ENCODE measurements at regions not wholly inside any gene's neighbourhood (a gene's known extent, or its start where the extent isn't known, plus 50 kb on each side); places are given as distances from the start of the nearest gene placed in this dataset.

DNA sequence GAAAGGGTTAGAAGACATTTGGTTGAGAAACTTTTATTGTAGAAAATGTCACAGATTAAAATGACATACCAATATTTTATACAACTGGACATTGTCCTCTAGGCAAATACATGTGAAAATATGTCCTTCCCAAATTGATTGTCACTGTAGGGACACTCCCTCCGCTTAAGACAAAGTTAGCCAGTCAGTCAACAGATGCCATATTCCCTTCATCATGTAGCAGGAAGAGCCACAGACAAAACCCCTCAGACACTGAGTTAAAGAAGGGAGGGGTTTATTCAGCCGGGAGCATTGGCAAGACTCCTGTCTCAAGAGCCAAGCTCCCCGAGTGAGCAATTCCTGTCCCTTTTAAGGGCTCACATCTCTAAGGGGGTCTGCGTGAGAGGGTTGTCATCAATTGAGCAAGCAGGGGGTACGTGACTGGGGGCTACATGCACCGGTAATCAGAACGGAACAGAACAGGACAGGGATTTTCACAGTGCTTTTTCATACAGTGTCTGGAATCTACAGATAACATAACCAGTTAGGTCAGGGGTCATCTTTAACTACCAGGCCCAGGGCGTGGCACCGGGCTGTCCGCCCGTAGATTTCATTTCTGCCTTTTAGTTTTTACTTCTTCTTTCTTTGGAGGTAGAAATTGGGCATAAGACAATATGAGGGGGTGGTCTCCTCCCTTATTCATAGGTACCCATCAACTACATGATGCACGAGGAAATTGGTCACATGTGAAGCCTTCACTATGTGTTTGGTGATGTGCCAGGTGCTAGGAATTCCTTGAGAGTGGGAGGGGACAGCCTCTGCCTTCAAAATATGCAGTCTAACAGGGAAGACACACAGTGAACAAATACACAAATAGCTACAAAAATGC is 155.7 kb upstream of the CDYL start:
- no peak for DNase-seq (ENCODE audit: low read depth in 2 of 2, low spot score in 1 of 2)

GRCh38 chr6:4616311-4616710 is 159.9 kb upstream of the CDYL start:
- DNase-seq (ENCODE audit: low read depth in 2 of 2, low spot score in 1 of 2), result no peak

- no peak for DNase-seq (ENCODE audit: low read depth in 2 of 2, low spot score in 1 of 2)
Measured at GRCh38 chr6:4615891-4616290, 160.3 kb upstream of the CDYL start.

DNA sequence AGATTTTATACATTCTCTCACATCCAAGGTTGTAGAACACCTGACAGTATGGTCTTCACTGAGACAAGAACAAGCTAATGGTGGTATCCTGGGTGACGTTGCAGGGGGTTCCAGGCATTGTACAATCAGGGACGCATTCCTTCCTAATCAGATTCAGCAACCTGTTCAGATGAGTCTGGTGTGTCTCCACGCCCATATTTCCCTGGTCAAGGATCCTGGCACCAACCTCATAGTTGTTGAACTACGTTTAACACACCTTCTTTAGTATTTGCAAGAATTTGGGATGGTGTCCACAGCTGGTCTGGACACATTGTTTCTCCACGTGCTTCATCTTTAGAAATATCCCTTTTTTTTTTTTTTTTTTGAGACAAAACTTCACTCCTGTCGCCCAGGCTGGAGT is 161.0 kb upstream of the CDYL start:
- DNase-seq (ENCODE audit: low read depth in 2 of 2, low spot score in 1 of 2), result no peak

DNA sequence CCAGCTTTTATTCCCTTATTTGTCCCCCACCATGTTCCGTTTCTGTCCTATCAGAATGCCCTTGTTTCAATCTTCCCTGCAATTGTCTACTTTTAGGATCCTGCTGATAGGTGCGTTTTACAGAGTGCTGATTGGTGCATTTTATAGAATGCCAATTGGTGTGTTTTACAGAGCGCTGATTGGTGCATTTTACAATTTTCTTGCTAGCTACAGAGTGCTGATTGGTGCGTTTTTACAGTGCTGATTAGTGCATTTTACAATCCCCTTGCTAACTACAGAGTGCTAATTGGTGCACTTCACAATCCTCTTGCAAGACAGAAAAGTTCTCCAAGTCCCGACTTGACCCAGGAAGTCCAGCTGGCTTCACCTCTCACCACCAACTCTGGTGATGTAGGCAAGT is 161.6 kb upstream of the CDYL start:
- DNase-seq (ENCODE audit: low read depth in 2 of 2, low spot score in 1 of 2), result no peak

DNA sequence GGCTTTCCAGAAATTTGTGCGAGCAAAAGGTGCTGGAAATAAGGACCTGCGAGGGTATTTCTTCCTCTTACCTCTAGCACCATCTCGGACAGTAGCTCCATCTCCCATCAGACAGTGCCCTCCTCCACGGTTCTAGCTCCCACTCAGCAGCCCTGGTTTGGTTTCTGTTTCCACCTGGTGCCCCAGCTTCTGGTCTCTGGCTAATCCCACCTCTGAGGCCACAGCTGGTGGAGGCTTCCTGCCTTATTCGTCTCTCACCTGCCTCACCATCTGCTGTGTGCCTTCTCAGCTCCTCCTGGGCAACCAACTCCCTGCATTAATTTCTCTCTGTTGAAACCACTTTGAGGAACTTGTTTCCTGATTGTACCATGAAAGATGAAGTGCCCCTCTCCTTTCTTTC is 162.4 kb upstream of the CDYL start:
- DNase-seq (ENCODE audit: low read depth in 2 of 2, low spot score in 1 of 2), result no peak

- no peak for DNase-seq (ENCODE audit: low read depth in 2 of 2, low spot score in 1 of 2)
Measured at GRCh38 chr6:4613381-4613780, 162.8 kb upstream of the CDYL start.

DNA sequence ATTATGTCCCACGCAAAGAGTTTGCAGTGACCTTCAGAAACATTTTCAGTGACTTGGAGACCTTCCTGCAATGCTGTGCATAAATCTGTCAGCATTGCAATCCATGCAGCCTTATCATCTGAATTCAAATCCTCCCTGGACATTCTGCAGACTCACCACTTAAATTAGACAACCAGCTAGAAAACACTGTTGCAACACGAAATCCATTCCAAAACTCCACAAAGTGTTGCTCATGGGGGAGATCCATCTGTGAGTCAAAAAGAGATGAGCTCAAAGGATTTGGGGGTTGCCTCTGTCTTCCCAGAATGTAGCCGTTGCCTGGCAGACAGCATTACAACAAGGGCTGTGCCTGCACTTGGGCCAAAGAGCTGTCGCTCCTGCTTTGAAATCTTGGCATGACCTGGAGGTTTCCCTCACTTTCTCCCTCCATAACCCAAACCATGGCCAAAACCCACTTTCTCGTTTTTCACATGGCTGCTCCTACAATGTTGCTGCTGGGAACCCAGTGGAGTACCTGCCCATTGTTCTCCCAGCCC is 163.5 kb upstream of the CDYL start:
- DNase-seq (ENCODE audit: low read depth in 2 of 2, low spot score in 1 of 2), result no peak

DNA sequence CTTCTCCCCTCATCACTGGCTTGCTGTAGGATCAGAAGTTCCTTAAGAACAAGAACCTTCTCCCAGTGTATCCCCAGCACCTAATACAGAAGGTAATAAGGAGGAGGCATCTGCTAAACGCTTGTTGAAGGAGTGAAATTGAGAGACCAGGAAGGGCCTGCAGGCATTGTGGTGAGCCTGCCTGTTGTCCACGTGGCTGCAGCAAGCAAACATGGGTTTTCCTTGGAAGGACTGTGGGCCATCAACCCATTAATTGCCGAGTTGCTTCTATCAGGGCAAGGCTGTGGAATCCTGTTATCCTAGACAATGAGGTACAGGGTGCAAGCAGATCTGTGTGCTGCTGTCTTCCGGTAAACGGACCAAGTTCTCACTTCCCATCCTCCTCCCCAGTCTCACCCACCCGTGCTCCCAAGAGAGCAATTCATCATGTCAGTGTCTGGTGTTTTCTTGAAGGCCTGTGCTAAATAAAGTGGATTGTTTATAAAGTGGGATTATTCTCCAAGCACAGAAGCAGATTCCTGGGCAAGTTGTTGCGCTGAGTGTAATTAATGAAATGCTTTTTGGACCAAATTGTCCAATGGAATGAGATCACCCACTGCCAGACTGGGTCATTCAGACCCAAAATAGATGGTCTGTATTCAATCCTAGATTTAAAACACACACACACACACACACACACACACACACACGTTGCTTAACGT is 164.6 kb upstream of the CDYL start:
- DNase-seq (ENCODE audit: low read depth in 2 of 2, low spot score in 1 of 2), result no peak

- no peak for DNase-seq (ENCODE audit: low read depth in 2 of 2, low spot score in 1 of 2)
Measured at GRCh38 chr6:4610256-4610655, 165.9 kb upstream of the CDYL start.

- DNase-seq (ENCODE audit: low read depth in 2 of 2, low spot score in 1 of 2), result no peak
Measured at GRCh38 chr6:4608361-4609115, 167.7 kb upstream of the CDYL start.

- no peak for DNase-seq (ENCODE audit: low read depth in 2 of 2, low spot score in 1 of 2)
Measured at GRCh38 chr6:4607793-4608192, 168.4 kb upstream of the CDYL start.

DNA sequence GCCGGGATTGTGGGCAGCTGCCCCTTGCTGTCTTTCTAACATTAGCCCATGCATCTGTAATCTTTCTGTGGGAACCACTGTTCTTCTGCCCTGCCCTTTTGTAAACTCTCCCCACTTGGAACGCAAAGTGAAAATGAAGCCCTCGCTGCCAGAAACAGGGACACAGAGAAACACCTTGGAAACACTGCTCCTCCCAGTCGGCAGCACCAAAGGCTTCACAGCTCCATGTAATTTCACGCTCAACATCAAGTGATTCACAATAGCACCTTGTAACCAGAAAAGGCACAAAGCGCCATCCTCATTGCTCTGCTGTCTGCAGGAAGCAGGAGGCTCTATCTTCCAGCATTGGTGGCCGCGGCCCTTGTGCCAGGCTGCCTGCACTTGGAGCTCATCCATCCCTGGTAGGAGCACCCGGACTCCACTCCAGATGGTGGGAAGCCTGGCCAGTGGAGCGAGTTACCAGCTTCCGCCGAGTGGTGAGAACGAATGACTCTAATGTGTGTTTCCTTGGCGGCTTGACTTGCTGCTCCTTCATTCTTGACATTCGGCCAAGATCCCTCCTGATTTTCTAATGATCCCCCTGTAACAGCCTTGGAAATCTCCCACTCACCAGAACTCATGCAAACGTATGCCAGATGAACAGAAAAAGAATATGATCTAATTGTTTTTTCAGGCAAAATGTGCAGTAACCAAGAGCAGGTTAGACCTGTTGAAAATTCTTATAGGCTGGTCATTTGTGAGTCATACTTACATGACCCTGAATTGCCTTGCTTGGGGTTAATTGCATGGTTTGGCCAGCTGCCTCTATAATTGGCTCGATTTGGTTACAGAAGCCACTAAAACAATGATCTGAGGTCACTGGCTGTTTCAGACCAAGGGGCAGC is 169.1 kb upstream of the CDYL start:
- DNase-seq (ENCODE audit: low read depth in 2 of 2, low spot score in 1 of 2), result no peak

DNA sequence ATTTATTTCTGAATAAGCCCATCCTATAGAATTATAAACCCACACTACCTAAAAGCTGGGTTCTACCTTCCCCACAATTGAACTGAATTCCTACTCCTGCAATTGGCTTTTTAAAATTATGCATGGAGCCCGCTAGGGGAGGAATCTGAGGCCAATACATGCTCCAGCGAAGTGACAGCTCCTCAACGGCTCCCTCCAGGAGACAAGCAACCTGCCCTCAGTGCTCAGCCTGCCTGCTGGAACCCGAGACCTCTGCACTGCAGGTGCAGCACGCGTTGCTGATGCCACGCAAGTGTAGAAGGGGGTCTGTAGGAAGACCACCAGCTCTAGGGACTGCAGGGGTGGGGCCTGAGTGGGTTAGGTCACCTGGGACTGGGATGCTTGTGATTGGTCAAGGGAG is 170.2 kb upstream of the CDYL start:
- DNase-seq (ENCODE audit: low read depth in 2 of 2, low spot score in 1 of 2), result no peak

GRCh38 chr6:4603856-4604369 is 172.3 kb upstream of the CDYL start:
- DNase-seq (ENCODE audit: low read depth in 2 of 2, low spot score in 1 of 2), result no peak

- DNase-seq (ENCODE audit: low read depth in 2 of 2, low spot score in 1 of 2), result no peak
Measured at GRCh38 chr6:4603291-4603690, 172.9 kb upstream of the CDYL start.

GRCh38 chr6:4599924-4600323 is 176.3 kb upstream of the CDYL start:
- no peak for DNase-seq (ENCODE audit: low read depth in 2 of 2, low spot score in 1 of 2)

DNA sequence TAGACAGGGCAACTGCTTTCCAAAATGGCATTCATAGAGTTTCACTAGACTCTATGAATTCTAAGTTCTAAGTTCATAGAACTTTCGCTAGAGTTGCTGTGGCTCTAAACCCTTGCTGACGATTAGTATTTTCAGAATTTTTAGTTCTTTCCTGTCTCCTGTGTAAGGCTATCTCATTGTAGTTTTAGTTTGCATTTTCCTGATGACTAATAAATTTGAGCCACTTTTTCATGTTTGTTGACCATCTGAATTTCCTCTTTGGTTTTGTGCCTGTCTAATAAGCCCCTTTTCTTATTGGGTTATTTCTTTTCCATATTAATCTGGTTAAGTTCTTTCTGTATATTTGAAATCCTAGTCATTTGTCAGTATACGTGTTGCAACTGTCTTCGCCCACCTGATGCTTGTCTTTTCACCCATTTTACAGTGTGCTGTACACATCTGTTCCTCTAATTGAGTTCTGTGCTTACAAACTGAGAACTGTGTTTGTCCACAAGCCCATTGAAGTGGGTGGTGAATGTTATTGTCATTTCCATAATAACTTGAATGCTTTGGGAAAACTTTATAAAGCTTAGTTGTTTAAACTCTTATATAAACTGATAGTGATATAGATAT is 177.7 kb upstream of the CDYL start:
- DNase-seq (ENCODE audit: low read depth in 2 of 2, low spot score in 1 of 2), result no peak

- DNase-seq (ENCODE audit: low read depth in 2 of 2, low spot score in 1 of 2), result no peak
Measured at GRCh38 chr6:4593951-4594350, 182.3 kb upstream of the CDYL start.

DNA sequence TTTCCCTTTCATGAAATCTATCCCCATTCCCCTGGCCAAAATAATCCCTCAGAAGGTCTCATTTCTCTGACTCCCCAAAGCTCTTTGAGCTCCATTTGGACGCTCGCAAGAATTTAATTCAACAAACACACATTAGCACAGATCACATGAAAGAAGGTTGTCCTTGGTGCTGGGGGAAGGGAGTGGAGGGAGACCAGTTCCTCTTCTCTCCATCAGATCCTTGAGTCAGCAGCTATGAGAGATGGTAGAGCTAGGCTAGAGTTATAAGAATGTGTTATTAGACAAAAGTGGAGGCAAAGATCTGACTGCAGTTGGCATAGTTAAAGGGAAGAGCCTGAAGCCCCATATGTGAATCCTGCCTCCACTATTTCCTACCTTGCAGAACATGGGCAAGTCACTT is 184.2 kb upstream of the CDYL start:
- DNase-seq (ENCODE audit: low read depth in 2 of 2, low spot score in 1 of 2), result no peak
